Kidney tubule cell (primary cell): ENCODE measurements at regions not wholly inside any gene's neighbourhood (a gene's known extent, or its start where the extent isn't known, plus 50 kb on each side); places are given as distances from the start of the nearest gene placed in this dataset.

Experiments
- DNase-seq: peaks from one replicate; pipeline ENCODE4 v3.0.0-alpha.2; 2018; ENCODE audit warnings: low spot score

GRCh38 chr1:22264464-22265341, 121.8 kb upstream of the WNT4 start:
- DNase-seq, result no peak

DNA sequence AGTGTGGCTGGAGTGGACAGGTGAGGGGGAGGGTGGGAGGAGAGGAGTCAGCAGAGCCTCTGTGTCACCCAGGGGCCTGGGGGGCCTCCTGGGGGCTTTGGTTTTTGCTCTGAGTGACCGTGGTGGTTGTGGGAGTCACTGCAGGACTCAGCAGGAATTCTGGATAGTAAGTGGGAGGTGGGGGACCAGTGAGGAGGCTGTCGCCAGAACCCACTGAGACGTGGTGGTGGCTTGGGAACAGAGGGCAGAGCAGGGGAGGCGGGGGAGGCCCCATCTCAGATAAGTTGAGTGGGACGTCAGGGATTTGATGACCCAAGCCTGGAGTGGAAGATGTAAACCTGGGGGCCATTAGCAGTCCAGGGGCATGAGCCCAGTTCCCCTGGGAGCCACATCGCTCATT, 123.2 kb upstream of the WNT4 start:
- no peak for DNase-seq

- no peak for DNase-seq
These were observed 124.7 kb upstream of the WNT4 start for GRCh38 chr1:22267413-22268175.

- DNase-seq, result no peak
These were observed 125.4 kb upstream of the WNT4 start for GRCh38 chr1:22268327-22268726.

- DNase-seq, result no peak
These were observed 129.2 kb upstream of the WNT4 start for GRCh38 chr1:22271847-22272801.

- peak; percentile 42 for DNase-seq
These were observed 131.1 kb upstream of the WNT4 start for GRCh38 chr1:22273686-22274681.

DNA sequence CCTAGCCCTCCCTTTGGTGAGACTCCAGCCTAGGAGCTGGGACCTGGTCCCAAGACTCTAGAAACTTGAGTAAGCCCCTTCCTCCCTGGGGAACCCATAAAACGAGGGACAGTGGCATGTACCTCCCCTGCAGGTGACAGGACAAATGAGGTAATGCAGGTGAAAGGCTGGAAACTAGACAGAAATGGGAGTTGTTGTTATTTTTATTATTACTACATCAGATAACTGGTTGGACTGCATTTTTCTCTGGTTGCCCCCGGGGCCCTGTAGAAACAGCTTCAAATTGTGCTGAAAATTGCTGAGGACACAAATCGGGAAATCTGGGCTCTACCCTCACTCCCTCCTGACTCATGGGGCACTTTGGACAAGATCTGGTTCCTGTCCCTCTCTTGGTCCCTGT, 132.3 kb upstream of the WNT4 start:
- no peak for DNase-seq

DNA sequence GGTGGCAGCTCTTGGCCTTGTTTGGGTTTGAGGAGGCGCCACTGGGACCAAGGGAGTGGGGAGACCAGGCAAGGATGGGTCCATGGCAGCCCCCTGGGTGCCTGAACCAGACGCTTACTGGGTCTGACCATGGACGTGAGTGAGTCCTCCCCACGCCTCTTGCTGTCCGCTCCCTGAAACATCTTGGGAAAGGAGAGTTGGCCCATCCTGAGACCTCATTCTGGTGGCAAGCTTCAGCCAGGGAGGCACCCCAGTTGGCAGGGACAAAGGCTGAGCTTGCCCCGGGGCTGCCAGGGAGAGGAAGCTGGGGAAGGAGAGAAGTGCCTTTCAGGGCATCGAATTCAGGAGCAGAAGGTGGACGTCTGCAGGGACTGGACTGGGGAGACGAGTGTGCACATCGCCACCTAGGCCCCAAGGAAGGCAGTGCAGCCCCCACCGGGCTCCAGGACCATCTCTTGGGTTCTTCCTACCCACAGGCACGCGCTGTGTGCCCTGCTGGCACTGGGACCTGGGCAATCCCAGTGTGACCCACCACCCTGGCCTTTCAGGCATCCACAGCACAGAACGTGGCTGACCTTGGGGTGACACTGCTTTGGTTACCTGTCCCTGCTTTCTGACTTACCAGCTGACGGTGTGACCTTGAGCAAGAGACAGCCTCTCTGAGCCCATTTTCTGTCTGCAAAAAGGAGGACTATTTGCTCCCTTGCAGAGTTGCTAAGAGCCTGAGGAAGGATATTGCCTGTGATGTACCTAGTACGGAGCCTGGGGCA, 132.9 kb upstream of the WNT4 start:
- DNase-seq, result peak; percentile 55

DNA sequence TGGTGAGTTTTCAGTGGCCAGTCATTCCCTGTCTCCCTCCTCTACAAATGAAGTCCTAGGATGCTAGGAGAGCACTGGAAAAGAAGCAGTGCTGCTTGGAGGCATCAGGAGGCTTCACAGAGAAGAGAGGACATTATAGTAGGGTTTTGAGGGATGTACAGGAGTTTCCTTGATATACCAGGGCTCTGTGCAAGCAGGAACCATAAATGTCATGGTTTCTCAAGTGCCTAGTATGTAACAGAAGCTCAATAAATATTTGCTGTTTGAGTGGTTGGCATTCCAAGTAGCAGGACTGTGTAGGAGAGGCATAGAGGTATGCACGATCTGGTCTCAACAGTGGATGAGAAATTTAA, 133.5 kb upstream of the WNT4 start:
- DNase-seq, result no peak

- no peak for DNase-seq
These were observed 134.8 kb upstream of the WNT4 start for GRCh38 chr1:22277662-22278061.

GRCh38 chr1:22279735-22280134, 136.8 kb upstream of the WNT4 start:
- no peak for DNase-seq

GRCh38 chr1:22280526-22280925, 137.6 kb upstream of the WNT4 start:
- no peak for DNase-seq

DNA sequence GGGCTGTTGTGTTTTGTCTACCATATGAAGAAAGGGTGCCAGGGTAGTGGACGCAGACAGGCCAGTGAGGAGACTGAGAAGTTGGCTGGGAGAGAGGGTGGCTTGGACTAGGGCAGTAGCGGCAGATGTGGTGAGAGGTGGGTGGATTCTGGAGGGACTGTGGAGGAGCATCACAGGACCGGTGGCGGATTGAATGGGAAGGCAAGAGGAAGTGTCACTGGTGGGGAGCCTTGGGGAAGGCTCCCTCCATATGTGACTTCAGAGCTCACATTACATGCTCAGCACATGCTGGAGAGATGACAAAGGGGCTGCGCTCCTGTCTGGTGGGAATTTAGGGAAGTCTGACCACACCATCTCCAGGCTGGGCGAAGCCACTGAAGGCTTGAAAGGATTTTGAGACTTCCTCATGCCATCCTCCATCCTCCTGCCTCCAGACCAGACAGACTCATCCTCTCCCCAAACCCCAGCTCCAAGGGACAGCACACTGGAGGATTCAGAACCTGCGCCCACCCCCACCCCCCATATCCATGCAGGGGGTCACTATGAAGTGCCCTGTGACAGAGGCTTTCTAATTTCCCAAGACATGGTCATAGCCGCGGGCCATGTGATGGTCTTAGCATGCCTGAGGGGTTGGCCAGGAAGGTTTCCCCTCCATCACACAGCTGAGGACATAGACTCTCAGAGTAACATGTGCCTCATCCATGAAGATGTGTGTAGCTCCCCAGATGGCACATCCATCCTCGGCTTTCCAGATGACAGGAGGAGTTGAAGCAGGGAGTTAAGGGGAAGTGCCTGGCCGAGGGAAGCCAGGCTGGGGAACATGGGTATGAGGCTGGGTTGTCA, 138.8 kb upstream of the WNT4 start:
- no peak for DNase-seq

DNA sequence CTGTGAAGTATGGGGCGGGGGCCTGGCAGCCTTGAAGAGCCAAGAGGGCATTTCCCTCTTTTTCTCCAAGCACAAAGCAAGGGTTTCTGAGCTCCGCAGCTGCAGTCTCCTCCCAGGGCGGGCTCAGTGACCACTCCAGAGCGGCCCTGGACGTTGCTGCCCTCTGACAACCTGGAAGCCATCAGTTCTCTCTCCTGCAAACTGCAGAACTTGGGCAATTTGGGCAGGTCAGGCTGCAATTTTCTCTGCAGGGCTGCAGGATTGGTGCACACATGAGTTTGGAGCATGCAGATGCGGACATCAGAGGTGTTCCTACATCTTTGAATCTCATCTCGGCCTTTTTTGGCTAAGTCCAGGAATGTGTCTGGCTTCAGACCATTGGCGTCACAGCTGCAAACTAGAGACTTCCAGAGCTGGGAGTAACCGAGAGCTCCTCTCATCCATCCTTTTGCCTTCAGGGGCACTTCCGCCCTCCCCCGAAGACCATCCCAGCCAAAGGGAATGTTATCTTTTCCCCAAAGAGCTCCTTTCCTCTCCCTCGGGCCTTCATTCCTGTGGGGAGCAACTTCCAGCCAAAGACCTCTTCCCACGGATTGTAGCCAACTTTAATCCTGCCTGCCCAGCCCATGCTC, 139.6 kb upstream of the WNT4 start:
- no peak for DNase-seq

GRCh38 chr1:22283596-22283995, 140.7 kb upstream of the WNT4 start:
- DNase-seq, result no peak

DNA sequence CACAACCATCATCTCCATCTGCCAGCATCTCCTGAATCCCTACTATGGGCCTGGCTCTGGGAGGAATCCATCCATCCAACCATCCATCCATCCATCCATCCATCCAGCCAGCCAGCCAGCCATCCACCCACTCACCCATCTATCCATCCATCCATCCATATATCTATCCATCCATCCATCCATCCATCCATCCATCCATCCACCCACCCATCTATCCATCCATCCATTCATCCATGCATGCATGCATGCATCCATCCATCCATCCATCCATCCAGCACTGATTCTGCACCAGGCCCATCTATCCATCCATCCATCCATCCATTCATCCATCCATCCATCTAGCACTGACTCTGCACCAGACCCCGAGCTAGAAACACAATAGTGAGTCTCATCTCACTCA, 141.3 kb upstream of the WNT4 start:
- no peak for DNase-seq

- DNase-seq, result no peak
These were observed 142.1 kb upstream of the WNT4 start for GRCh38 chr1:22284906-22285548.
